SIG-M5 treated with dmso at 0.1 percent for 504 hours (cell line): ENCODE measurements at regions not wholly inside any gene's neighbourhood (a gene's known extent, or its start where the extent isn't known, plus 50 kb on each side); places are given as distances from the start of the nearest gene placed in this dataset.
"Not testable (repeated sequence)": the region's sequence is repeated elsewhere in the genome, so short reads cannot be mapped to it uniquely, and the experiment has no call there.

ENCODE experiments used
- DNase-seq: peaks from one replicate; lab custom pipeline; 2025; ENCODE audit not compliant: unreplicated experiment; lab: John Stamatoyannopoulos, UW

DNA sequence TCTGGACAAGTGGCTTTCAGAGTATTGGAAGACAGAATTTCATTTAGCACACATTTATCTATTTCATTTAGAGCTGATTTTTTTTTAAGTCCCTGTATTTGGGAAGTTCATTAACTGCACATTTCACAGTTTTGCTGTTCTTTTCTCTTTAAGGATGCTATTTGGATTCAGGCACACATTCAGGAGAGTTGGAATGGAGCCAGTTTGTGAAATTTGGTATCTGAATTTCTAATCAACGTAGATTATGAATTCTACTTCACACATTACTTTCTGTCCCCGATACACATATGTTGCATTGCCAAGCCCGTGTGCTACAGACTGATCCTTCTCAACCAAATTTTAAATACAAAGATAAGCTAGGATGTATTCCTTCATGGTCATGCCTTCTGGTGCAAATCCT is 503.9 kb downstream of the IRS1 start:
- DNase-seq = no peak

DNA sequence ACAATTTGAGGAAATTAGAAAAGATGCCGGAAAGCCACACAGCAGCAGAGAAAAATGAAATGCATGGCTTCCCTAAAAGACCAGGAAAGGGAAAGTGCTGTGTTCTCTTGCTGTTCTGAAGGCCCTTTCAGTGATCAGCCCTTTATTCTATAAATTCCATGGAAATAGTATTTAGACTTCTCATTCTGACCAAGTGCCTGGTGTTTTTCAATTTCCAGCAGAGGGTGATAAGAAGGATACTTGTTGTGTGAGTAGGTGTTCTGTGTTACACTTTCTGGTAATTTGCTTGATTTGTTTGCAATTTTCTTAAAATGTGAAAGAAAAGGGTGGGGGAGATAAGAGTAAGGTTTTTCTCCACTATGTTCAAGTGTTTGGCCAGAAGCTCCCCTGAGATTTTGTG is 504.5 kb downstream of the IRS1 start:
- DNase-seq = no peak

DNA sequence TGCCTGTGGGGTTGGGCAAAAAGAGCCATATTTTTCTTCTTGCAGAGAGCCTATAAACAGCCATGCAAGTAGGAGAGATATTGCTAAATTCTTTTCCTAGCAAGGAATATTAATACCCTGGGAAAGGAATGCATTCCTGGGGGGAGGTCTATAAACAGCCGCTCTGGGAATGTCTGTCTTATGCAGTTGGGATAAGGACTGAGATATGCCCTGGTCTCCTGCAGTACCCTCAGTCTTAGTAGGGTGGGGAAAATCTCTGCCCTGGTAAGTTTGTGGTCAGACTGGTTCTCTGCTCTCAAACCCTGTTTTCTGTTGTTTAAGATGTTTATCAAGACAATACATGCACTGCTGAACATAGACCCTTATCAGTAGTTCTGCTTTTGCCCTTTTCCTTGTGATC is 508.3 kb downstream of the IRS1 start:
- not testable (repeated sequence) for DNase-seq

DNA sequence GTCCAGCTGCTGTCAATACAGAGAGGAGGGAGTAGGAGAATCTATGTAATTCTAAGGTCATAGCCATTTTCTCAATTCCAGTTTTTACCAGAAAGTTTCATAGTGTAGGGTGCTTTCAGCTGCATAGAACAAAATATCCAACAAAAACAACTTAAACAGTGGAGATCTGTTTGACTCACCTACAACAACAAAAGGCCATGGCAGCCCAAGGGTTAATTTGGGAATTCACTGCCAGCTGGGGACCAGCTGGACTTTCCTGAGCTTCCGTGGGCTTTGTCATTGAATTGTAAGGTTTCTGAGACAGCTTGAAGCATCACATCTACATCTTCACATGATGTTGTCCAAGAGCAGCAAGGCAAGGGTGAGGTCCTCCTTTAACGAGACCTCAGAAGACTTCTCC is 512.7 kb downstream of the IRS1 start:
- DNase-seq = no peak

GRCh38 chr2:226283796-226284195 is 515.8 kb downstream of the IRS1 start:
- DNase-seq = no peak

DNA sequence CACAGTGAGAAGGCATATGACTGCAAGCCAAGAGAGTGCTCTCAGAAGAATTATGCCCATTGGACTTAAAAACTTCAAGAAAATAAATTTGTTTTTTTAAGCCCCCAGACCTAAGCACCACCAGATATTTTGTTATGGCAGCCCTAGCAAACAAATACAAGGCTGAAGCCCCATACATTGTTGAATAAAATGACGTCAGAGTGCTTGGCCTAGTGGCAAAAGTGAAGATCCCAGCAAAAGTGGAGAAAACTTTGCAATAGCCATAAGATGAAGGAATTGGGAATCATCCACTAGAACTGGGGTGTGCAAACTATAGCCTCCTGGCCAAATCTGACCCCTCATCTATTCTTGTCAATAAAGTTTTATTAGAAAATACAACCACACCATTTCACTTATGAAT is 517.5 kb downstream of the IRS1 start:
- DNase-seq = no peak

- not testable (repeated sequence) for DNase-seq
Measured at GRCh38 chr2:226280136-226280535, 519.5 kb downstream of the IRS1 start.

DNA sequence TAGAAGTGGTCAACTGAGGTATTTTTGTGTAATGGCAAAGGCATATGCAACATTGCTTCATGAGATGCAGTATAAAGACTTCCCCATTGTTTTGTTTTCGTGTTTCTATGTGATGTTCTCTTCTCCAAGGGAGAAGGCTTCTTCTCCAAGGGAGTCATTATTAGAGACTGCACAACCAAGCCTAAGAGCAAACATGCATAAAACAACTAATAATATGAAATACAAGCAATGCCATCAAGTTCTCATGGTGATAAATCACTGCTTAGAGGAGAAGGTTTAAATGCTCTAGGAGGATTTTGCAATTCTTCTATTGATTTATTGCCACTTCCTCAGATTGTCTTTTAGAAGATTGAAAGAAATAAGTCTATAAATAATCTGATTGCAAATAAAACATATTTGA is 524.4 kb downstream of the IRS1 start:
- DNase-seq = no peak

GRCh38 chr2:226274143-226274542 is 525.5 kb downstream of the IRS1 start:
- no peak for DNase-seq

DNA sequence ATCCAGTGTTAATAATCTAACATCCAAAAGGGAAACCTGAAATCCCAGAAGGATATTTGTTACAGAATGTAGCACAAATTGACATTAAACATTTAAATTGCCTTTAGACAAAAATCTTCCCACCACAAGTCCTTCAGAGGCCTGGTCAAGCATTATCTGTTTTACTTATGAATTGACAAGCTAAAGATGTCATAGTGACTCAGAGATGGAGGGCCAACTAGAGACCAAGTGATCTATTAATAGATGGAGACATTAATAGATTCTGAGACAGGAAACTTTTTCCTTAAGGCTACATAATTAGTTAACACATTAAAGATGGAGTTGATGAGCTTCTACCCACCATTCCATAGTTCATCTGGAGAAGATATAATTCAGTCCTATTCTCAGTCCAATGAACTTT is 526.2 kb downstream of the IRS1 start:
- no peak for DNase-seq

DNA sequence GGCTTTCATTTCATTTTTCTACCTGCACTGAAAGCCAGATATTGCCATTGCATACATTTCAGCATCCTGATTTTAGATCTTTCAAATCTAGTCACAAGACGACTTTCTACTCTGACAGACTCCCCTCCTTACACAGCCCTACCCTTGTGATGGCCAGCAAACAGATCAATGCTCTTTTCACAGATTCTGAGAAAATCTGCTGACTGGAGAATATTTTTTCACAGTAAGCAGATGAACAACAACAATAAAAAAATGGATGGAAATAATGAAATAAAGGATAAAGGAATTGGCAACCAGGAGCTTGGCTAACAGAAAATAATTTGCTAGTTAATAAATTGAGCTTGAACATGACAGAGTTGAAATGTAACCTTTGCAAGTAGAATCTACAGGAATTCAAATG is 527.2 kb downstream of the IRS1 start:
- no peak for DNase-seq

GRCh38 chr2:226270285-226271058 is 529.1 kb downstream of the IRS1 start:
- no peak for DNase-seq

DNA sequence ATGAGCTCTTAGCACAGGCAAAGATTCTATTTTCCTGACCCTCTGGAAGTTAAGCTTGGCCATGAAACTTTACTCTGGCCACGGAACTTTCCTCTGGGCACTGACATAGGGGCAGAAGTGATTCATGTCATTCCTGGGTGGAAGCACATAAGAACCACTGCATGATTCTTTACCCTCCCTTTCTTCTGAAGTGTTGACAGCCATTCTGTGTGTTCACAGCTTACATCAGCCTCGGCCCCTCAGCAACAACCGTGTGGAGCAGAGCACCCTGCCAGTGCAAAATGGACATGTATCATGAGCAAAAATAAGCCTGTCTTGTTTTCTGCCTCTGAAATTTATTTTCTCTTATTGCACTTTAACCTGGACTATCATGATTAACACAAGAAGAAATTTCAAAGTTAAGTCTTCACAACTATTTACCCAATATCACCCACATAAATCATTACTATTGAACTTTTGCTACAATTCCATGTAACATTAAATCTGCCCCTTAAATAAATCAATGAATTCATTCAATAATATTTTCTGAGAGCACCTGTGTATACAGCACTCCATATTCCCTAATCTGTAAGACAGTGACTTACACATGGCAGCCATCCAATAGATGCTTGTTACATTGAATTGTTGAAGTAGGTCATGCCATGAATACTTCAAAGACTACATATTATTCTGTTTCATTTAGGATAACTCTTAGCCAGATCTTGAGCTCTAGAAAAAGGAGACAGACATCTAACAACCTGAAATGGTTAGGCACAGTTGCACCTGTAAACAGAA is 531.9 kb downstream of the IRS1 start:
- no peak for DNase-seq

- DNase-seq = no peak
Measured at GRCh38 chr2:226256709-226257376, 542.8 kb downstream of the IRS1 start.

- DNase-seq = no peak
Measured at GRCh38 chr2:226256237-226256636, 543.4 kb downstream of the IRS1 start.

DNA sequence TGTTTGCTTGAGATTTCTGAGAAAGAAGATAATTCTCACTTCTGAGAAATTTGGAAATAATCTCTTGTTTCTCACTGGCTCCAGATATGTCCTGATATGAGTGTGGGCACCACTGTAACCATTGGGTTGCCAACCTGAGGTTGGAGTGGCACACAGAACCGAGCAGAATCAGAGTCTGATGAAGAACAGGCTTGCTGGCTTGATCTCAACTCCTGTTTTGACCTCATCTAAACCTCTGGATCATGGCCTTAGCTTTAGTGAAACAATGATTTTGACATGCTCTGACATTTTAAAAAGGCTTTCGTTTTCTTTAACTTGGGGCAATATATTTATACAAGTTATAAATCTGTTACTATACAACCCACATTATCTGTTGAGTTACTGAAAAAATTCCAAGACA is 548.0 kb downstream of the IRS1 start:
- no peak for DNase-seq

GRCh38 chr2:226247289-226248275 is 552.0 kb downstream of the IRS1 start:
- DNase-seq = no peak

DNA sequence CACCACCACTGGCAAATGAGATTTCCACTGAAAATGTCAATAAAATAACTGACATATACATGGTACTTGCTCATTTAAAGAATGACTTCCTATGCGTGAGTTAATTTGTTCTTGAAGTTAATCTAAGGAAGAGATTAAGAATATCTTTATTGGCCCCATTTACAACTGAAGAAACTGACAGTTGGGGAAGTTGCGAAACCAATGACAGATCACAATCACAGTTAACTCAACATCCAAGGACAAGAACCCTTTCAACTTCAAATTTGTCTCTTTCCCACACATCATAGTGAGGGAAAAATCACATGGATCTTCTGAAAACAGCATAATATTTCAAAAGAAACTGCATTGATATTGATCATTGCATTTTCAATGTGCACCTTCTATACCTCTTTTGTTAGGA is 565.4 kb downstream of the IRS1 start:
- no peak for DNase-seq

GRCh38 chr2:226233388-226233787 is 566.2 kb downstream of the IRS1 start:
- DNase-seq = no peak

DNA sequence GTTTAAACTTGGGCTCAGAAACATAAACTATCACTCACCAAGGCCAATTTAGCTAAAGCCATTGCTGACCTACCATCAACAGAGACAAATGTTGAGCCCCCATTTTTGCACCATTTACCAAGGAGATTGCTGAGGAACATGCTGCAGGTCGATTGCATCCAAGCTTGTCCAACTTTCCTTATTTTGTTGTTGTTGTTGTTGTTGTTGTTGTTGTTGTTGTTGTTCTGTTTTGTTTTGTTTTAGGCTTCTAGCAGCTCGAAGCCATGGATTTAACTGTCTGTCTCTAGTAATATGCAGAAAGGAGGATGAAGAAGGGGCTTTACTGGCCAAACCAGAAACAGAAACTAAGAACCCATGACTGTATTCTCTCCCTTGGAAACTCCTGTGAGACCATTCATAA is 571.5 kb downstream of the IRS1 start:
- DNase-seq = no peak

GRCh38 chr2:226227341-226227740 is 572.3 kb downstream of the IRS1 start:
- DNase-seq = no peak
